Spleen (tissue), 11 donors: ENCODE measurements at regions not wholly inside any gene's neighbourhood (a gene's known extent, or its start where the extent isn't known, plus 50 kb on each side); places are given as distances from the start of the nearest gene placed in this dataset.

Source experiments
- DNase-seq: peaks from one replicate; pipeline ENCODE4 v3.0.0-alpha.2; 2020
- H3K27ac ChIP-seq, 8 donors: fragments of 200-600 bp; sonication (generic) in 7 of 8; 1 replicate in 4 of 8; 2 replicates in 4 of 8; pipeline versions ENCODE4 v1.5.0 to v1.8.0; 2016 to 2021; ENCODE audit warnings: inconsistent platforms in 4 of 8, mild to moderate bottlenecking in 4 of 8, moderate library complexity in 1 of 8
- H3K27me3 ChIP-seq, 7 donors: fragments of 200-600 bp; sonication (generic) in 6 of 7; replicated peaks in 1 of 7; 1 replicate in 4 of 7; 2 replicates in 3 of 7; pipeline versions ENCODE4 v1.5.0 to v1.8.0; 2016 to 2021; ENCODE audit warnings: inconsistent platforms in 3 of 7, mild to moderate bottlenecking in 1 of 7
- H3K36me3 ChIP-seq, 6 donors: fragments of 200-600 bp; sonication (generic) in 5 of 6; 1 replicate in 4 of 6; 2 replicates in 2 of 6; pipeline versions ENCODE4 v1.5.0 to v1.8.0; 2016 to 2021; ENCODE audit warnings: inconsistent platforms in 2 of 6
- H3K4me1 ChIP-seq, 6 donors: fragments of 200-600 bp; sonication (generic) in 5 of 6; 1 replicate in 3 of 6; 2 replicates in 3 of 6; pipeline versions ENCODE4 v1.5.0 to v1.8.0; 2016 to 2021; ENCODE audit warnings: inconsistent platforms in 3 of 6
- H3K4me3 ChIP-seq, 8 donors: fragments of 200-600 bp; sonication (generic) in 7 of 8; 1 replicate in 4 of 8; 2 replicates in 4 of 8; pipeline versions ENCODE4 v1.5.0 to v1.8.0; 2016 to 2021; ENCODE audit warnings: inconsistent platforms in 4 of 8, mild to moderate bottlenecking in 4 of 8, moderate library complexity in 2 of 8
- H3K9me3 ChIP-seq, 8 donors: fragments of 200-600 bp; sonication (generic) in 7 of 8; 1 replicate in 4 of 8; 2 replicates in 4 of 8; pipeline versions ENCODE4 v1.5.0 to v1.8.0; 2016 to 2021; ENCODE audit warnings: inconsistent platforms in 4 of 8
- CTCF ChIP-seq, 11 experiments: fragments of 200-600 bp in 7 of 11; fragments of 450-650 bp in 4 of 11; sonication (generic) in 4 of 11; IDR thresholded peaks in 8 of 11; conservative IDR thresholded peaks in 3 of 11; 1 replicate in 7 of 11; 2 replicates in 4 of 11; pipeline versions ENCODE4 v1.4.0 to v1.8.0; 2016 to 2021; ENCODE audit warnings: antibody characterized with exemption in 11 of 11, inconsistent platforms in 4 of 11, mild to moderate bottlenecking in 1 of 11
- POLR2A ChIP-seq, 3 donors: fragments of 450-650 bp; IDR thresholded peaks; one replicate each; pipeline ENCODE4 v1.5.1; 2017; ENCODE audit warnings: antibody characterized with exemption in 3 of 3, mild to moderate bottlenecking in 1 of 3
- POLR2AphosphoS5 ChIP-seq, 3 donors: sonication (generic); formaldehyde crosslinking; IDR thresholded peaks; one replicate each; pipeline ENCODE4 v1.5.1; 2017; ENCODE audit warnings: antibody characterized with exemption in 3 of 3
- WGBS, 5 donors: extraction: QIAGEN DNeasy Blood & Tissue Kit in 3 of 5; methylation state at CpG; one replicate each; pipeline versions ENCODE4 v1.1.5 to v1.1.7; 2013 to 2018; 5-methylcytosine and 5-hydroxymethylcytosine counted together
- intact Hi-C: fragments of 100-400 bp; cut with DNase I; formaldehyde crosslinking; loops from one replicate; pipeline ENCODE4 v1.15.0; 2023; ENCODE audit warnings: low total_unique reads
- donor health status: healthy with polysubstance abuse.
- donor health status: DM: no; HTN: no; CAD: no; lungs with moderate emphysema.
- donor health status: DM: no; HTN: no; CAD: no.
- donor health status: Bipolar disorder and iron deficiency.
- donor health status: healthy.
- donor health status: DM: no; HTN: no; CAD: no.
- donor health status: DM: yes; HTN: yes; CAD: no.

- intact Hi-C loops: no loop called here
- no peaks in the 10 kb centered on the region for H3K36me3 ChIP-seq
- no peak overlapping the region for H3K27ac ChIP-seq
- DNase-seq: no peak
- TF ChIP-seq CTCF (IDR thresholded peaks at IDR 0.05 in 8 of 11, conservative IDR thresholded peaks at IDR 0.05 in 3 of 11): no peak
- TF ChIP-seq POLR2AphosphoS5 (IDR thresholded peaks at IDR 0.05): no peak
- no peak for TF ChIP-seq POLR2A (IDR thresholded peaks at IDR 0.05)
- no peaks in the 10 kb centered on the region for H3K27me3 ChIP-seq
- no peak overlapping the region for H3K4me3 ChIP-seq
- peaks cover 0 to 25% (median 8%) of the 10 kb centered on the region in 8 donors for H3K9me3 ChIP-seq
- no peaks in the 10 kb centered on the region for H3K4me1 ChIP-seq
These were observed 1224.8 kb downstream of the SUCLG1 start for GRCh38 chr2:83234246-83234645.

- Histone ChIP-seq H3K4me3 (no peak overlapping the region), H3K27me3 (no peaks in the 10 kb centered on the region), H3K36me3 (no peaks in the 10 kb centered on the region), H3K4me1 (no peaks in the 10 kb centered on the region), H3K27ac (no peak overlapping the region), H3K9me3 (peaks cover 0 to 25% (median 8%) of the 10 kb centered on the region in 8 donors)
- intact Hi-C loops: no loop called here
- 57 to 68% (median 64%) methylated on average over 2 of the region's 2 CpGs for WGBS, 5 donors
- TF ChIP-seq CTCF (IDR thresholded peaks at IDR 0.05 in 8 of 11, conservative IDR thresholded peaks at IDR 0.05 in 3 of 11): no peak
- DNase-seq: no peak
These were observed 1225.3 kb downstream of the SUCLG1 start for GRCh38 chr2:83233781-83234180.

GRCh38 chr2:83233326-83233725, 1225.8 kb downstream of the SUCLG1 start:
- H3K27me3 ChIP-seq: no peaks in the 10 kb centered on the region
- no peak overlapping the region for H3K27ac ChIP-seq
- H3K4me3 ChIP-seq: no peak overlapping the region
- TF ChIP-seq CTCF (IDR thresholded peaks at IDR 0.05 in 8 of 11, conservative IDR thresholded peaks at IDR 0.05 in 3 of 11) (no peak), POLR2AphosphoS5 (IDR thresholded peaks at IDR 0.05) (no peak), POLR2A (IDR thresholded peaks at IDR 0.05) (no peak)
- peaks cover 0 to 24% (median 8%) of the 10 kb centered on the region in 8 donors for H3K9me3 ChIP-seq
- H3K4me1 ChIP-seq: no peaks in the 10 kb centered on the region
- no peak for DNase-seq
- no peaks in the 10 kb centered on the region for H3K36me3 ChIP-seq
- intact Hi-C loops: no loop called here

- intact Hi-C loops: no loop called here
- no peak for TF ChIP-seq CTCF (IDR thresholded peaks at IDR 0.05 in 8 of 11, conservative IDR thresholded peaks at IDR 0.05 in 3 of 11)
- TF ChIP-seq POLR2AphosphoS5 (IDR thresholded peaks at IDR 0.05): no peak
- TF ChIP-seq POLR2A (IDR thresholded peaks at IDR 0.05): no peak
- Histone ChIP-seq H3K9me3 (peaks cover 0 to 20% (median 7%) of the 10 kb centered on the region in 8 donors), H3K4me3 (no peak overlapping the region), H3K36me3 (no peaks in the 10 kb centered on the region), H3K27me3 (no peaks in the 10 kb centered on the region), H3K4me1 (no peaks in the 10 kb centered on the region), H3K27ac (no peak overlapping the region)
- whole genome bisulfite sequencing, 5 donors: 67 to 81% (median 76%) methylated on average over 2 of the region's 2 CpGs
- DNase-seq: no peak
These were observed 1229.6 kb downstream of the SUCLG1 start for GRCh38 chr2:83229443-83229842.
